AG04449 (cell line): ENCODE measurements at regions not wholly inside any gene's neighbourhood (a gene's known extent, or its start where the extent isn't known, plus 50 kb on each side); places are given as distances from the start of the nearest gene placed in this dataset.

Experiments used
- CTCF ChIA-PET: fragments of 350-600 bp; formaldehyde crosslinking; extraction: SDS; loops from one replicate; lab custom pipeline; 2021; ENCODE audit warnings: antibody characterized with exemption; lab: Yijun Ruan, JAX
- POLR2A ChIA-PET: fragments of 400-600, 350-600 bp; formaldehyde crosslinking; extraction: SDS; loops from one replicate; lab custom pipeline; 2020; ENCODE audit warnings: antibody characterized with exemption, inconsistent platforms; lab: Yijun Ruan, JAX
- DNase-seq: peaks from one replicate; pipeline ENCODE4 v3.0.0-alpha.2; 2010; ENCODE audit warnings: low read depth, low spot score
- H3K4me3 ChIP-seq: 2 replicates; pipeline ENCODE4 v1.5.1; 2011; ENCODE audit warnings: low read depth, mild to moderate bottlenecking, control low read depth, low read length
- TF ChIP-seq, protein P1 (sequence below): IDR thresholded peaks from one replicate; pipeline ENCODE4 v1.5.1; 2011; ENCODE audit warnings: mild to moderate bottlenecking, moderate library complexity, low read length, control low read depth, inconsistent platforms; ENCODE audit not compliant: insufficient read depth; ENCODE audit errors: missing control alignments

DNA sequence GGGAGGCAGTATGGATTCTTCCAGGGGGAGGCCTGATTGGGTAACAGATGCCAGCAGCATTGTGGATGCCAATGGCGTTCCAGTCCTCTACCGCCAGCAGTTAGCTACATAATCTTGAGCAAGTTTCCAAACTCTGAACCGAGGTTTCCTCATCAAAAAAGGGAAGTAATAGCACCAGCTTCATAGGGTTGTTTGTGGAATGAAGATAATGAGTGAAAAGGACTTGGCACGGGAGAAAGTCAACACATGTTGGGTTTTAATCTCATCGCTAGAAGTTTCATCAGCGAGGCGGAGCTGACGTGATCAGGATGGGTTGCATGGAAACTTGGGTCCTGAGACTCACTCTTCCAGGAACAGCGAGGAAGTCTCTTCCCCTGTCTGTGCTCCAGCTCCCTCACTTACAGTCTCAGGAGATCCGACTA is 266.7 kb downstream of the SH3BP4 start:
- H3K4me3 ChIP-seq, result no peak overlapping the region
- DNase-seq, result no peak
- CTCF ChIA-PET, result interaction anchor here (0.8 kb wide), 1 partner anchor 10 kb away, joined by 3 read pairs; no protein-coding TSS in a partner anchor
- POLR2A ChIA-PET, result no interaction called here
- TF ChIP-seq, protein P1, sequence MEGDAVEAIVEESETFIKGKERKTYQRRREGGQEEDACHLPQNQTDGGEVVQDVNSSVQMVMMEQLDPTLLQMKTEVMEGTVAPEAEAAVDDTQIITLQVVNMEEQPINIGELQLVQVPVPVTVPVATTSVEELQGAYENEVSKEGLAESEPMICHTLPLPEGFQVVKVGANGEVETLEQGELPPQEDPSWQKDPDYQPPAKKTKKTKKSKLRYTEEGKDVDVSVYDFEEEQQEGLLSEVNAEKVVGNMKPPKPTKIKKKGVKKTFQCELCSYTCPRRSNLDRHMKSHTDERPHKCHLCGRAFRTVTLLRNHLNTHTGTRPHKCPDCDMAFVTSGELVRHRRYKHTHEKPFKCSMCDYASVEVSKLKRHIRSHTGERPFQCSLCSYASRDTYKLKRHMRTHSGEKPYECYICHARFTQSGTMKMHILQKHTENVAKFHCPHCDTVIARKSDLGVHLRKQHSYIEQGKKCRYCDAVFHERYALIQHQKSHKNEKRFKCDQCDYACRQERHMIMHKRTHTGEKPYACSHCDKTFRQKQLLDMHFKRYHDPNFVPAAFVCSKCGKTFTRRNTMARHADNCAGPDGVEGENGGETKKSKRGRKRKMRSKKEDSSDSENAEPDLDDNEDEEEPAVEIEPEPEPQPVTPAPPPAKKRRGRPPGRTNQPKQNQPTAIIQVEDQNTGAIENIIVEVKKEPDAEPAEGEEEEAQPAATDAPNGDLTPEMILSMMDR, result no peak

DNA sequence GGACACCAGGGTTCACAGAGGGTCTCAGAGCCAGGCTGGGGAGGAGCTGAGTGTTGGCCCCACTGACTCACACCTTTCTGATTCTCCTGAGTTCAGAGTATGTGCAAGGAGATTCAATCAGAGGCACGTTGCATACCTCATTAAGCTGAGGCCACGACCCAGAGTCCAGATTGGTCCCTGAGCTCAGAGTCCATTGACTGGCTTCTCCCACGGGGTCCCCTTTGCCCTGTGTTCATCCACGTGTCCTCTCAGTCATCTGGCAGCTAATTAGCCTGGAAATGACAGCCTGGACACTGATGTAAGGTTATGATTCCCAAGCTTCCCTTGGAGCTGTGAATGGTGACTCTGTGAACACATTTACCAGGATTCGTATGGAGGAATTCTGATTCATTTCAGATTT is 267.2 kb downstream of the SH3BP4 start:
- DNase-seq, result no peak
- CTCF ChIA-PET, result interaction anchor here (0.8 kb wide), 1 partner anchor 9 kb away, joined by 3 read pairs; no protein-coding TSS in a partner anchor
- H3K4me3 ChIP-seq, result no peak overlapping the region
- TF ChIP-seq, protein P1, result no peak
- POLR2A ChIA-PET, result no interaction called here

DNA sequence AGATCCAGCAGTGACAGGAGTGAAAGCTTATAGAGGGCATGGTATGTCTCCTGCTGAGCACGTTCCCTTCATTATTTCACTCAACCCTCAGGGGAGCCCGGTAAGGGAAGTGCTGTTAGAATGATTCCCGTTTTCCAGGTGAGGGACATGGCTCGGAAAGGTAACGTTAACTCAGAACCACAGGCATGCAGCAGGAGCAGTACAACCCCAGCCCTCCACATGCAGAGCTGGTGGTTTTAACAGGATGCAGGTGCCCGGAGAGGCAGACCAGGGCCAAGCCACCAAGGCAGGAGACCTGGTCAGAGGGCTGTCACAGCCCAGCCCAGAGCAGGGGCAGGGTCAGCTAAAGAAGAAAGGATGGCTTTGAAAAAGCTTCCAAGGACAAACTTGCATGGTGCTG is 268.5 kb downstream of the SH3BP4 start:
- TF ChIP-seq, protein P1, result no peak
- CTCF ChIA-PET, result no interaction called here
- no peak for DNase-seq
- POLR2A ChIA-PET, result no interaction called here
- no peak overlapping the region for H3K4me3 ChIP-seq

DNA sequence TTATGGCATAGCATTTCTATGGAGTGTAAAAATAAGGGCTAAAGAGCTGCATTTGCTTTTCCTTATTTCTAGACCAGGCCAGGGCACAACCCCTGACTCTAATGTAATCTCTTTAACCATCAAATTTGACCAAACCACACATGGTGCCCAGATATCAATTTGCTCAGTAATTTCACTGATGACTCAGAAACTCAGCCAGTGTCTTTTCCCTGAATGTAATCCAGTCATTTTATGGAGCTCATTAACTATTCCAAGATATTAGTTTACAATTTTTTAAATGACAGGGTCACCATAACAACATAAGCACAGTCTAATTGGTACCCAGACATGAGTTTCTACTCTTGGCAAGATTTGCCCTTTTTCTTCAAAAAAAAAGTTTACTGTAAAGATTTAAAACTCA is 270.8 kb upstream of the AGAP1 start:
- DNase-seq, result no peak
- POLR2A ChIA-PET, result no interaction called here
- TF ChIP-seq, protein P1, result no peak
- no peak overlapping the region for H3K4me3 ChIP-seq
- CTCF ChIA-PET, result no interaction called here

DNA sequence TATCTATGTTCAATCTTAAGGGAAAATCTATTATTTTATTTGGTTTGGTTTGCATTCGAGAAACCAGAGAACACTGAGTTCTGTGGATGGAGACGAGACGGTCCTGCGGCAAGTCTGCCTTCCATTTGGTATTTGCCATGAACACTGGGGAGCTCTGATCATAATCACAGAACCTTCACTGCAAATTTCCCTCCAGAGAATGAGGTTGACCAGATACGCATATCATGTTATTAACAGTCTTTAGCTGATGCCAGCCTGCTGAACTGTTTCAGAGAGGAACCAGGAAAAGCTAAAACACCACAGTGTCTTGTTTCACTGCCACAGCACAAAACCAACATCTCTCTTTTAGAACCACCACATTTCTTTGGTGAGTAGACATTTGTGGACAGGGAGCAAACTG is 269.4 kb upstream of the AGAP1 start:
- POLR2A ChIA-PET, result interaction anchor here (0.6 kb wide), 1 partner anchor 36 kb away, joined by 3 read pairs; no protein-coding TSS in a partner anchor
- TF ChIP-seq, protein P1, result no peak
- H3K4me3 ChIP-seq, result no peak overlapping the region
- CTCF ChIA-PET, result no interaction called here
- DNase-seq, result no peak

DNA sequence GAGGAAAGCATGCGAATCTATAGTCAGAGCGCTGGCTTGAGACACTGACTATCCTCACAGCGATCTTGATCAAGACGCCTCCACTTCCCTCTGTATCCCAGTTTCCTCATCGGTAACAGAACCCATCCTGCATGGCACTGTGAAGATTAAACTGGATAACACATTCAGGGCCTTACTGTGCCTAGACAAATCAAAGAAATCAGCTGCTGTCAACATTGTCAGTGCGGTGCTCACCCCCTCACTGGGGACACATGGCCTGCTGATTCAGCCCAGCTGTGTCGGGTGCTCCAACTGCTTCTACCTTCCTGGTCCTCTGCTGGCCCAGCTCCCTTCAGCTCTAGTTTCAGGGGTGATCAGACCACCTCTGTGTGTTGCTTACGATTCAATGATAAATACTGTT is 268.6 kb upstream of the AGAP1 start:
- no peak for DNase-seq
- TF ChIP-seq, protein P1, result no peak
- ChIA-PET POLR2A (interaction anchor here (0.6 kb wide), 1 partner anchor 36 kb away, joined by 3 read pairs; no protein-coding TSS in a partner anchor), CTCF (no interaction called here)
- no peak overlapping the region for H3K4me3 ChIP-seq
